Chondrocyte (in vitro differentiated cells): ENCODE measurements at regions not wholly inside any gene's neighbourhood (a gene's known extent, or its start where the extent isn't known, plus 50 kb on each side); places are given as distances from the start of the nearest gene placed in this dataset.

Experiments used
- DNase-seq: peaks from one replicate; pipeline ENCODE4 v3.0.0; 2021; ENCODE audit warnings: mixed read lengths, low spot score
- H3K27ac Mint-ChIP-seq: one replicate; pipeline ENCODE4 v1.8.0; 2021; ENCODE audit warnings: mild to moderate bottlenecking, moderate library complexity, mixed read lengths; ENCODE audit not compliant: unreplicated experiment
- H3K27me3 Mint-ChIP-seq: 2 replicates; pipeline ENCODE4 v1.8.0; 2021; ENCODE audit warnings: low read depth, mixed read lengths
- H3K36me3 Mint-ChIP-seq: 2 replicates; pipeline ENCODE4 v1.8.0; 2021; ENCODE audit warnings: low read depth, mixed read lengths
- H3K4me1 Mint-ChIP-seq: 2 replicates; pipeline ENCODE4 v1.8.0; 2021; ENCODE audit warnings: low read depth, mild to moderate bottlenecking, mixed read lengths
- H3K4me3 Mint-ChIP-seq: one replicate; pipeline ENCODE4 v1.8.0; 2021; ENCODE audit warnings: mild to moderate bottlenecking, moderate library complexity, mixed read lengths; ENCODE audit not compliant: unreplicated experiment
- H3K9me3 Mint-ChIP-seq: 2 replicates; pipeline ENCODE4 v1.8.0; 2021; ENCODE audit warnings: low read depth, mixed read lengths
- CTCF ChIP-seq: fragments of 200-600 bp; sonication (generic); IDR thresholded peaks from 2 replicates; pipeline ENCODE4 v1.5.0; 2021; ENCODE audit warnings: antibody characterized with exemption, mild to moderate bottlenecking, moderate library complexity

DNA sequence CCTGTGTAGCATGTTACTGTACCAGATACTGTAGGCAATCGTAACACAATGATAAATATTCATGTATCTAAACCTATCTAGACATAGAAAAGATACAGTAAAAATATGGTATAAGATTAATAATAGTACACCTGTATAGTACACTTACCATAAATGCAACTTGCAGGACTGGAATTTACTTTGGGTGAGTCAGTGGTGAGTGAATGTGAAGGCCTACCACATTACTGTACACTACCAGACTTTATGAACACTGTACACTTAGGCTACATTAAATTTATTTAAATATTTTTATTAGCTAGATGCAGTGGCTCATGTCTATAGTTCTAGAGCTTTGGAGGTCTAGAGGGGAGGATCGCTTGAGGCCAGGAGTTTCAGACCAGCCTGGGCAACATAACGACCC, 186.6 kb upstream of the ROPN1 start:
- H3K4me3 Mint-ChIP-seq: no peak overlapping the region
- peaks cover 2% of the 10 kb centered on the region for H3K36me3 Mint-ChIP-seq
- no peak overlapping the region for H3K27ac Mint-ChIP-seq
- H3K9me3 Mint-ChIP-seq: peaks cover 6% of the 10 kb centered on the region
- no peaks in the 10 kb centered on the region for H3K4me1 Mint-ChIP-seq
- TF ChIP-seq CTCF: no peak
- DNase-seq: no peak
- H3K27me3 Mint-ChIP-seq: no peaks in the 10 kb centered on the region

GRCh38 chr3:124200407-124200806, 208.5 kb upstream of the ROPN1 start:
- no peak overlapping the region for H3K27ac Mint-ChIP-seq
- no peaks in the 10 kb centered on the region for H3K9me3 Mint-ChIP-seq
- no peak for DNase-seq
- peaks cover 43% of the 10 kb centered on the region for H3K4me1 Mint-ChIP-seq
- peaks cover 1% of the 10 kb centered on the region for H3K36me3 Mint-ChIP-seq
- H3K27me3 Mint-ChIP-seq: no peaks in the 10 kb centered on the region
- TF ChIP-seq CTCF: no peak
- H3K4me3 Mint-ChIP-seq: no peak overlapping the region

DNA sequence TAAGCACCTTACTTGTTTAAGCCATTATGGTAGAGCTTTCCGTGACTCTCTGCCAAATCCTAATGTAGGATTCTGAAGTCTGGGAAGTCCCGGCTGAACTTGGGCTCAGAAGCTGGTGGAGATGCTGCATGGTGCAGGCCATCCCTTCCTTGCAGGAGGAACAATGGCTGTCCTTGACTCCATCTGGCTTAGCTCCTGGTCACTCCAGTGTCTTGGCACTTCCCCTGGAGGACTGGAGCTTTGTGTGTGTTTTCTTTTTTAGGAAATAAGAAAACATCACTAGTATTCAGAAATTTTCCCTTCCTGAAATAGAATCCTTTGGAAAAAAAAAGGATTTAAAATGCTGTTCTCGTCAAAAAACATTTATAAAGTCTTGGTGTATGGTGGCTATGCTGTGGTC, 209.3 kb upstream of the ROPN1 start:
- no peak for TF ChIP-seq CTCF
- H3K27ac Mint-ChIP-seq: no peak overlapping the region
- H3K9me3 Mint-ChIP-seq: no peaks in the 10 kb centered on the region
- DNase-seq: no peak
- no peaks in the 10 kb centered on the region for H3K27me3 Mint-ChIP-seq
- no peak overlapping the region for H3K4me3 Mint-ChIP-seq
- H3K36me3 Mint-ChIP-seq: peaks cover 3% of the 10 kb centered on the region
- peaks cover 41% of the 10 kb centered on the region for H3K4me1 Mint-ChIP-seq

DNA sequence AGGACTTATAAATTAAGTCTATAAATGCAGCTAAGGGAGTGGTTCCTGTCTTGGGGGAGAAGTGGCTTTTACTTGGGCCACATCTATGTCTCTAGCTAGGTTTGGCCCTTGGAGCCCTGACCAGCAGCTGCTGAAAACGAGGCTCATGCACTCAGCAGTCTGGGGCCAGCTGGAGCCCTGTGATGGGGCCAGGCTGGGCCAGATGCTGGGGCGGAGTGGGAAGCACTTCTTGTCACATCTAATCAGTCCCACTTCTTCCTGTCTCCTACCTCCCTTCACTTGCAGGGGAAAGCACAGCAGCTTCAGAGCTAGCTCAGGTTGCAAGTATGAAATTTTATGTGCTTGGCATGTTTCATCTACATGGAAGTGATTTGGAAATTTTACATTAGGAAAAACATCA, 209.9 kb upstream of the ROPN1 start:
- peaks cover 38% of the 10 kb centered on the region for H3K4me1 Mint-ChIP-seq
- no peak for TF ChIP-seq CTCF

GRCh38 chr3:124202754-124203153, 210.8 kb upstream of the ROPN1 start:
- Mint-ChIP-seq H3K27ac (peak overlapping the region; percentile 58), H3K4me3 (no peak overlapping the region), H3K4me1 (peaks cover 38% of the 10 kb centered on the region), H3K9me3 (no peaks in the 10 kb centered on the region), H3K27me3 (no peaks in the 10 kb centered on the region), H3K36me3 (peaks cover 3% of the 10 kb centered on the region)
- no peak for TF ChIP-seq CTCF
- no peak for DNase-seq

More for the DNA sequence above, 209.9 kb upstream of the ROPN1 start:
- no peak for DNase-seq
- H3K27me3 Mint-ChIP-seq: no peaks in the 10 kb centered on the region
- no peak overlapping the region for H3K4me3 Mint-ChIP-seq
- H3K9me3 Mint-ChIP-seq: no peaks in the 10 kb centered on the region
- peak overlapping the region; percentile 19 for H3K27ac Mint-ChIP-seq
- H3K36me3 Mint-ChIP-seq: peaks cover 3% of the 10 kb centered on the region
